Caki2 (cell line): ENCODE measurements at regions not wholly inside any gene's neighbourhood (a gene's known extent, or its start where the extent isn't known, plus 50 kb on each side); places are given as distances from the start of the nearest gene placed in this dataset.
A peak's percentile ranks its signal among the peaks of the same experiment; 100 is the strongest.

ENCODE experiments used
- DNase-seq: peaks from one replicate; pipeline ENCODE4 v3.0.0-alpha.2; 2015; ENCODE audit warnings: low read depth
- in situ Hi-C: cut with HindIII; loops from 2 replicates; pipeline ENCODE4 v1.10.0; 2016; ENCODE audit warnings: low sequenced_read_pairs, low pct_unique_long_range_greater_than_20kb, mixed read lengths

- no peak for DNase-seq
- in situ Hi-C loops, result no loop called here
Measured at GRCh38 chr5:168227973-168228615, 63.4 kb upstream of the WWC1 start.

DNA sequence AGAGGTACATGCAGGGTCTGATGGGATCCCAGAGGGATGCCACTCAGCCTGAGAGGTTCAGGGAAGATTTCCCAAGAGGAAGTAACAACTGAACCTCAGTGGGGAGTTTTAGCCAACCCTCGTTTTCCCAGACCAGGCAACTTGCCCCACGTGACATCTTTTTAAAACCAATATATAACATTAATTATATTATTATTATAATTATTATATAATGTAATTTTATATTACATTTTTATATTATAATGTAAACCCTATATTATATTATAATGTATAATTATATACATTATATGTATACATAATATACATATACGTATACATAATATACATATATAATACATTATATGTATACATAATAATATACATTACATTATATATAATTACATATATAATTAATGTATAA, 62.8 kb upstream of the WWC1 start:
- DNase-seq, result no peak
- in situ Hi-C loops, result no loop called here

DNA sequence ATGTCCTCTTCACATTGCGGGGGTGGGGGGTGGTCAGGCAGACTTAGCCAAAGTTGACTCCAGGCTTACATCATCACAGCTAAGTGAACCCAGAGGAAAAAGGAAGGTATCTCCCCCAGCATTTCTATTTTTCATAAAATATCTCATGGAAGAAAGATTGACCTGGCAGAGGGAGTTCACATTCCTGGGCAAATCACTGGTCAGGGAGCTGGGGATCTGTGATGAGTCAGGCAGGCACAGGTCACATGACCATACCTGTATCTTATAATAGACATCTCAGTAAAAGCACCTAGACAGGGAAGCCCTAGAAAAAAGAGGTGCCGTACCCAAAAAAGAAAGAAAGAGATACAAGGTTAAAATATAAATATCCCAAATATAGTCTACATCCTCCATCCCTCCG, 57.3 kb upstream of the WWC1 start:
- in situ Hi-C loops, result no loop called here

GRCh38 chr5:168238463-168238862, 53.0 kb upstream of the WWC1 start:
- in situ Hi-C loops, result no loop called here
- no peak for DNase-seq

More for the DNA sequence above, 57.3 kb upstream of the WWC1 start:
- DNase-seq, result peak; percentile 3

DNA sequence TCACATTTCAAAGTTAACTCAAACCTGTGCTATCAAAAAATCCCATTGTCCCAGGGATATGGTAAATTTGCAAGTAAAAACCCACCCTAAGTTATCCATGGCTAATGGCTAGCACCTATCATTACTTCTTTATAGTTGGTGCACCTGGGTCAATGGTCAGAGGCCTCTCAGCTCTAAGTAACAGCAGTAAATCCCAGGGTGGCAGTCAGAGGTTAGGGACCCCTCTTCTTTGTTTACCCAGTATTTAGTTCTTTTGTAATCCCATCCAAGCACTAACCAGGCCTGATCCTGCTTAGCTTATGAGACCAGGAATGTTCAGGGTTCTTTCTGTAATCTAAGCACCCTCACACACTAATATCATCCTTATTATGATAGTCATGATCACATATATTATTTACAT, 52.1 kb upstream of the WWC1 start:
- in situ Hi-C loops, result no loop called here
- no peak for DNase-seq
